Activated T-cell treated with anti-CD3 and anti-CD28 coated beads, Interleukin-2, amount 50 U/mL, for 4 hours (primary cell): ENCODE measurements at regions not wholly inside any gene's neighbourhood (a gene's known extent, or its start where the extent isn't known, plus 50 kb on each side); places are given as distances from the start of the nearest gene placed in this dataset.

Experiments
- ATAC-seq, 2 donors: fragments of 200-7000 bp; cut with Tn5 transposase; one replicate each; pipeline ENCODE4 v1.10.0; 2021
- DNase-seq: peaks from one replicate; pipeline ENCODE4 v3.0.0-alpha.2; 2020
- H3K27me3 Mint-ChIP-seq: one replicate; pipeline ENCODE4 v1.8.0; 2021; ENCODE audit warnings: low read depth, mixed read lengths
- H3K36me3 Mint-ChIP-seq: one replicate; pipeline ENCODE4 v1.8.0; 2022; ENCODE audit warnings: mixed read lengths; ENCODE audit not compliant: insufficient read depth
- H3K4me1 Mint-ChIP-seq: one replicate; pipeline ENCODE4 v1.8.0; 2021; ENCODE audit warnings: low read depth, mixed read lengths
- H3K4me3 Mint-ChIP-seq: one replicate; pipeline ENCODE4 v1.8.0; 2021; ENCODE audit warnings: mild to moderate bottlenecking, moderate library complexity, mixed read lengths
- H3K9me3 Mint-ChIP-seq: one replicate; pipeline ENCODE4 v1.8.0; 2021; ENCODE audit warnings: mixed read lengths

- no peaks in the 10 kb centered on the region for H3K9me3 Mint-ChIP-seq
- no peaks in the 10 kb centered on the region for H3K27me3 Mint-ChIP-seq
- H3K4me1 Mint-ChIP-seq, result no peaks in the 10 kb centered on the region
- DNase-seq, result no peak
- no peak for ATAC-seq
- H3K36me3 Mint-ChIP-seq, result no peaks in the 10 kb centered on the region
- H3K4me3 Mint-ChIP-seq, result no peak overlapping the region
These were observed 139.9 kb upstream of the C14orf180 start for GRCh38 chr14:104439625-104440024.

GRCh38 chr14:104440297-104440956 lies 139.1 kb upstream of the C14orf180 start:
- H3K9me3 Mint-ChIP-seq, result no peaks in the 10 kb centered on the region
- H3K36me3 Mint-ChIP-seq, result no peaks in the 10 kb centered on the region
- no peaks in the 10 kb centered on the region for H3K27me3 Mint-ChIP-seq
- ATAC-seq (no peak), DNase-seq (no peak)
- no peaks in the 10 kb centered on the region for H3K4me1 Mint-ChIP-seq
- H3K4me3 Mint-ChIP-seq, result no peak overlapping the region

GRCh38 chr14:104441275-104442106 lies 138.1 kb upstream of the C14orf180 start:
- Mint-ChIP-seq H3K9me3 (no peaks in the 10 kb centered on the region), H3K4me3 (no peak overlapping the region), H3K27me3 (peaks cover 2% of the 10 kb centered on the region), H3K36me3 (no peaks in the 10 kb centered on the region), H3K4me1 (no peaks in the 10 kb centered on the region)
- ATAC-seq (no peak), DNase-seq (no peak)

- DNase-seq, result no peak
- H3K4me1 Mint-ChIP-seq, result no peaks in the 10 kb centered on the region
- ATAC-seq, result no peak
- H3K27me3 Mint-ChIP-seq, result peaks cover 4% of the 10 kb centered on the region
- H3K9me3 Mint-ChIP-seq, result no peaks in the 10 kb centered on the region
- H3K36me3 Mint-ChIP-seq, result no peaks in the 10 kb centered on the region
- no peak overlapping the region for H3K4me3 Mint-ChIP-seq
These were observed 137.4 kb upstream of the C14orf180 start for GRCh38 chr14:104442107-104442551.

DNA sequence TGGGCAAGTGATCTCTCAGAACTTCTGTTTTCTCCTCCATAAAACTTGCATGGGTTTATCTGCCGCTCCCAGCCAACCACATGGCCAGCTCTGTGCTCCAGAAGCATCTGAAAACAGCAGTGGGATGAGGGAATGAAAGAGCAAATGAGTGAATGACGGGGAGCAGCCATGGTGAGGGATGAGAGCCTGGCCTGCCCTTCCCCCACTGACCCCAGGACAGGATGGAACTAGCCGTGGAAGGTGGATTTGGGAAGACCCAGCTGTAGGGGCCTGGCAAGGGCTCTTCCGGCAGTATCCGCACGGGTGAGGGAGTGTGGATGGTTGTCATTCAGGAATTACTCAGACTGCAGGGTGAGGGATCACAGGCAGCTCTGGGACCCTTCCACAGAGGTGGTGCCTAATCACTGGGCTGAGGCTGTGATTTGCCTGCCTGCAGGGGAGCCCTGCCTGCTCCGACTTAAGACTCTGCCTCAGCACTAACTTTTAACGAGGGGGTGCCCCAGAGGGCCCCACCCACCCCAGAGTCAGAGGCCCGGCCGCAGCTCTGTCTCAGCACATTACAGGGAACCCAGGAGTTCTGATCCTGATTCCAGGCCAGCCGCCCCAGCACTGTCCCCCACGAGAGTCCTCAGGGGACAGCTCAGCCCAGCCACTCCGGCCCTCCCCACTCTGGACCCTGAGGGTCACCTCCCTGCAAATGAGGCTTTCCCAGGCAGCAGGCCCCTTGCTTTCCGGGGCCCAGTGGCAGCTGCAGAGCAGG lies 136.8 kb upstream of the C14orf180 start:
- DNase-seq, result no peak
- Mint-ChIP-seq H3K36me3 (no peaks in the 10 kb centered on the region), H3K4me3 (no peak overlapping the region), H3K9me3 (no peaks in the 10 kb centered on the region), H3K4me1 (no peaks in the 10 kb centered on the region), H3K27me3 (peaks cover 9% of the 10 kb centered on the region)
- ATAC-seq, result no peak

GRCh38 chr14:104443391-104444158 lies 136.0 kb upstream of the C14orf180 start:
- H3K4me1 Mint-ChIP-seq, result no peaks in the 10 kb centered on the region
- H3K4me3 Mint-ChIP-seq, result no peak overlapping the region
- DNase-seq (no peak), ATAC-seq (no peak)
- H3K36me3 Mint-ChIP-seq, result no peaks in the 10 kb centered on the region
- H3K27me3 Mint-ChIP-seq, result peaks cover 17% of the 10 kb centered on the region
- peaks cover 5% of the 10 kb centered on the region for H3K9me3 Mint-ChIP-seq

- Mint-ChIP-seq H3K36me3 (peaks cover 3% of the 10 kb centered on the region), H3K9me3 (peaks cover 11% of the 10 kb centered on the region), H3K27me3 (peaks cover 22% of the 10 kb centered on the region), H3K4me3 (no peak overlapping the region), H3K4me1 (no peaks in the 10 kb centered on the region)
- no peak for ATAC-seq
- no peak for DNase-seq
These were observed 135.2 kb upstream of the C14orf180 start for GRCh38 chr14:104444159-104445030.

DNA sequence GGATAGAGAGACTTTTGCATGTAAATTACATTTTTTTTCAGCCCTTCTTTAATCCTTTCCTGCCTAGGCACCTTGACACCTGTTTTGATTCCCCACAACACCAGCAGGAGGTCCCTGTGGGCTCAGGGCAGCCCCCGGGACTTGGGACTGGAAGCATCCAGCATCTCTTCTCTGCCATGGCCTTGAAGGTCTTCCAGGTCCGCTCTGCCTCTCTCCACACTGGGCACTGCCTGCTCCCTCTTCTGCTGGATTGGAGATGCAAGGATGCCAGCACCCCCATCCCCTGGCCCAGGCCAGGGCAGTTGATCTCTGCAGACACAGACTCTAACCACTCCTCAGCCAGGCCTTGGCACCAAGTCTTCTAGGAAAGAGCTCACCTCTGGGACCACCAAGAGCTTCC lies 134.5 kb upstream of the C14orf180 start:
- no peaks in the 10 kb centered on the region for H3K4me1 Mint-ChIP-seq
- ATAC-seq (no peak), DNase-seq (no peak)
- peaks cover 11% of the 10 kb centered on the region for H3K9me3 Mint-ChIP-seq
- H3K36me3 Mint-ChIP-seq, result peaks cover 3% of the 10 kb centered on the region
- no peak overlapping the region for H3K4me3 Mint-ChIP-seq
- peaks cover 23% of the 10 kb centered on the region for H3K27me3 Mint-ChIP-seq

DNA sequence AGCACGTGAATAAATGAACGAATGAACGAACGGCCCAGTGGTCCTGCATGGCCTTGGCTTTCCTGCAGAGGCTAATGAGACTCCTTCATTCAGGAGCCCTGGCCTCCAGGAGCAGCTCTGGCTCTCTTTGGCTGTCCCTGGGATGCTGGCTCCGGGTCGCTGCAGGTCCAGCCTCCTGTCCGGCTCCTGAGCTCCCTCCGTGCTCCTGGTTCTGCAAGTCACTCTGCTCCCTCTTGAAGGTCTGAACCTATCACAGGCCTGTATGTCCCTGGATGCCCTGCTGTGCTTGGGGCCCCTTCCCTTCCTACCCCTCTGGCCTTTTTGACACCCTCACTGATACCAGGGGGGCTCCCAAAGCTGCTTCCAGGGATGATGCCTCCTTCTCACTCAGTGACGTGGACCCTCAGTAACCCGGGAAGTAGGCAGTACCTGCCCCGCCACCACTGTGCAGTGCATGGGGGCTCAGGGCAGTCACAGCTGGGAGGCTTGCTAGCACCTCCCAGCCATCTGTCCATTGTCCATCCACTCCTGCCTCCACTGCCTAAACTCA lies 133.7 kb upstream of the C14orf180 start:
- Mint-ChIP-seq H3K36me3 (peaks cover 3% of the 10 kb centered on the region), H3K4me1 (no peaks in the 10 kb centered on the region), H3K4me3 (no peak overlapping the region), H3K9me3 (peaks cover 11% of the 10 kb centered on the region), H3K27me3 (peaks cover 29% of the 10 kb centered on the region)
- no peak for ATAC-seq
- DNase-seq, result no peak

GRCh38 chr14:104446611-104447010 lies 133.0 kb upstream of the C14orf180 start:
- DNase-seq (no peak), ATAC-seq (no peak)
- H3K27me3 Mint-ChIP-seq, result peaks cover 32% of the 10 kb centered on the region
- H3K4me1 Mint-ChIP-seq, result no peaks in the 10 kb centered on the region
- no peak overlapping the region for H3K4me3 Mint-ChIP-seq
- H3K9me3 Mint-ChIP-seq, result peaks cover 11% of the 10 kb centered on the region
- peaks cover 3% of the 10 kb centered on the region for H3K36me3 Mint-ChIP-seq

DNA sequence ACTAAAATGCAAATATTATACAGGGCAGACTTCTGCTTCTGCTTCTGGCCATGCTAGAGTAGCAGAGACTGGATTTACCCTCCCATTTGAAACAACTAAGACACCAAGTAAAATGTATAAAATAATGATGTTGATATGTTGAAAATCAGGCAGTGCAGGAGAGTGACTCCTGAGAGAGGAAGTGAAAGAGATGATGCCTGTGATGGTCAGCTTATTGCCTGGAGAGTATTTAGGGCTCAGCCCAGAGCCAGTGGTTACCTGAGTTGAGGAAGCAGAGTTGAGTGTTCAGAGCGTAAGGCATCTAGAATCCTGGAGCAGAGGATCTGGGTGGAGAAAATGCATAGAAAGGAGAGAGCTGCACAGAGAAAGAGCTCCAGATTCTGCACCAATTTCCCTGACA lies 131.8 kb upstream of the C14orf180 start:
- DNase-seq (no peak), ATAC-seq (no peak)
- Mint-ChIP-seq H3K9me3 (peaks cover 11% of the 10 kb centered on the region), H3K36me3 (peaks cover 3% of the 10 kb centered on the region), H3K4me1 (no peaks in the 10 kb centered on the region), H3K4me3 (no peak overlapping the region), H3K27me3 (peaks cover 40% of the 10 kb centered on the region)

DNA sequence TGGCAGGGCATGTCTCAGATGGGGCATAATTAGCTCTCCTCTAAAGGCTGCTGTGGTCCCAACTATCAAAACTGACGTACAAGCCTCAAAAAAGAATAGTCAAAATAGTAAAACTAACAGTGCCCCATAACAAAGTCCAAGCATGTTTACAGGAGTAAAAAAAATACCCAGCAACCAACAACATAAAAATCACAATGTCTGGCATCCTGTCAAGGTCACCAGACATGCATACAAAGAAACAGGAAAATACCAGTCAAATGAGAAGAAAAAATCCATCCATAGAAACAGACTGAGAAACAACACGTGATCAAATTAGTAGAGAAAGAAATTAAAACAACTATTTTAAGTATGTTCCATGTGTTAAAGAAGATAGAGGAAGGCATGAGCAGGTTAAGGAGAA lies 131.2 kb upstream of the C14orf180 start:
- ATAC-seq, result no peak
- Mint-ChIP-seq H3K36me3 (peaks cover 3% of the 10 kb centered on the region), H3K9me3 (peaks cover 11% of the 10 kb centered on the region), H3K27me3 (peaks cover 43% of the 10 kb centered on the region), H3K4me1 (no peaks in the 10 kb centered on the region), H3K4me3 (no peak overlapping the region)
- DNase-seq, result no peak

GRCh38 chr14:104448721-104449120 lies 130.8 kb upstream of the C14orf180 start:
- DNase-seq, result no peak
- peaks cover 43% of the 10 kb centered on the region for H3K27me3 Mint-ChIP-seq
- H3K9me3 Mint-ChIP-seq, result peaks cover 11% of the 10 kb centered on the region

More at GRCh38 chr14:104448721-104449120, 130.8 kb upstream of the C14orf180 start:
- Mint-ChIP-seq H3K4me3 (no peak overlapping the region), H3K36me3 (peaks cover 3% of the 10 kb centered on the region), H3K4me1 (no peaks in the 10 kb centered on the region)
- ATAC-seq, result no peak
